Esophagus muscularis mucosa (tissue), 4 donors: ENCODE measurements at regions not wholly inside any gene's neighbourhood (a gene's known extent, or its start where the extent isn't known, plus 50 kb on each side); places are given as distances from the start of the nearest gene placed in this dataset.

ENCODE experiments used
- DNase-seq: peaks from one replicate; pipeline ENCODE4 v3.0.0-alpha.2; 2017; ENCODE audit errors: extremely low spot score
- H3K27ac ChIP-seq, 4 donors: fragments of 200-600 bp; sonication (generic); replicated peaks in 1 of 4; 1 replicate in 3 of 4; 2 replicates in 1 of 4; pipeline ENCODE4 v1.5.1; 2016 to 2019; ENCODE audit warnings: mild to moderate bottlenecking in 1 of 4
- H3K27me3 ChIP-seq, 4 donors: fragments of 200-600 bp; sonication (generic); one replicate each; pipeline versions ENCODE4 v1.5.1 to v1.6.0; 2016 to 2019
- H3K36me3 ChIP-seq, 4 donors: fragments of 200-600 bp; sonication (generic); one replicate each; pipeline ENCODE4 v1.5.1; 2016 to 2019
- H3K4me1 ChIP-seq, 4 donors: fragments of 200-600 bp; sonication (generic); one replicate each; pipeline ENCODE4 v1.5.1; 2016 to 2019
- H3K4me3 ChIP-seq, 4 donors: fragments of 200-600 bp; sonication (generic); 1 replicate in 2 of 4; 2 replicates in 2 of 4; pipeline ENCODE4 v1.5.1; 2016 to 2019; ENCODE audit warnings: mild to moderate bottlenecking in 4 of 4, moderate library complexity in 1 of 4
- H3K9me3 ChIP-seq, 4 donors: fragments of 200-600 bp; sonication (generic); 1 replicate in 3 of 4; 2 replicates in 1 of 4; pipeline ENCODE4 v1.5.1; 2016 to 2019
- CTCF ChIP-seq, 3 experiments: fragments of 200-600 bp in 2 of 3; fragments of 450-650 bp in 1 of 3; sonication (generic) in 2 of 3; IDR thresholded peaks; one replicate each; pipeline ENCODE4 v1.5.1; 2017 to 2019; ENCODE audit warnings: antibody characterized with exemption in 3 of 3, mild to moderate bottlenecking in 2 of 3, moderate library complexity in 1 of 3
- EP300 ChIP-seq: sonication (generic); formaldehyde crosslinking; IDR thresholded peaks from one replicate; pipeline ENCODE4 v1.6.1; 2017; ENCODE audit warnings: antibody characterized with exemption
- POLR2A ChIP-seq: fragments of 450-650 bp; IDR thresholded peaks from one replicate; pipeline ENCODE4 v1.6.1; 2017; ENCODE audit warnings: antibody characterized with exemption, moderate library complexity, mild to moderate bottlenecking, low read depth
- POLR2AphosphoS5 ChIP-seq, 2 donors: sonication (generic); formaldehyde crosslinking; IDR thresholded peaks; one replicate each; pipeline ENCODE4 v1.6.1; 2017; ENCODE audit warnings: antibody characterized with exemption in 2 of 2
- WGBS: methylation state at CpG from one replicate; pipeline ENCODE4 v1.1.5; 2018; 5-methylcytosine and 5-hydroxymethylcytosine counted together
- intact Hi-C: fragments of 100-400 bp; cut with DNase I; formaldehyde crosslinking; loops from one replicate; pipeline ENCODE4 v1.15.1; 2023

- H3K4me3 ChIP-seq, result no peak overlapping the region
- peaks cover 0 to 11% (median 4%) of the 10 kb centered on the region in 4 donors for H3K9me3 ChIP-seq
- no peak for DNase-seq
- H3K27ac ChIP-seq, result peak overlapping the region in 1 of 4 donors; percentile 28
- no peaks in the 10 kb centered on the region for H3K36me3 ChIP-seq
- H3K4me1 ChIP-seq, result peaks cover 0 to 18% (median 8%) of the 10 kb centered on the region in 4 donors
- no peak for TF ChIP-seq POLR2A
- TF ChIP-seq EP300, result no peak
- no peak for TF ChIP-seq CTCF (IDR thresholded peaks at IDR 0.05)
- TF ChIP-seq POLR2AphosphoS5 (IDR thresholded peaks at IDR 0.05), result no peak
- WGBS, result 60% methylated on average over 7 of the region's 7 CpGs
- no peaks in the 10 kb centered on the region for H3K27me3 ChIP-seq
- intact Hi-C loops, result no loop called here
Observed at GRCh38 chr5:173689171-173689736, 72.8 kb upstream of the BOD1 start.

GRCh38 chr5:173689737-173690360, 73.4 kb upstream of the BOD1 start:
- no peak for DNase-seq
- Histone ChIP-seq H3K4me3 (no peak overlapping the region), H3K27ac (peak overlapping the region in 1 of 4 donors; percentile 28), H3K4me1 (peaks cover 0 to 18% (median 8%) of the 10 kb centered on the region in 4 donors), H3K27me3 (no peaks in the 10 kb centered on the region), H3K36me3 (no peaks in the 10 kb centered on the region), H3K9me3 (peaks cover 0 to 11% (median 4%) of the 10 kb centered on the region in 4 donors)
- WGBS, result 48% methylated on average over 11 of the region's 12 CpGs
- TF ChIP-seq POLR2A (no peak), POLR2AphosphoS5 (IDR thresholded peaks at IDR 0.05) (no peak), CTCF (IDR thresholded peaks at IDR 0.05) (peak in 1 of 3 experiments; percentile 7)
- intact Hi-C loops, result no loop called here

- DNase-seq, result no peak
- intact Hi-C loops, result no loop called here
- Histone ChIP-seq H3K27me3 (no peaks in the 10 kb centered on the region), H3K27ac (no peak overlapping the region), H3K36me3 (no peaks in the 10 kb centered on the region), H3K9me3 (peaks cover 0 to 11% (median 4%) of the 10 kb centered on the region in 4 donors), H3K4me3 (no peak overlapping the region), H3K4me1 (peaks cover 0 to 18% (median 8%) of the 10 kb centered on the region in 4 donors)
- TF ChIP-seq POLR2AphosphoS5 (IDR thresholded peaks at IDR 0.05), result no peak
- no peak for TF ChIP-seq POLR2A
- no peak for TF ChIP-seq CTCF (IDR thresholded peaks at IDR 0.05)
- TF ChIP-seq EP300, result no peak
Observed at GRCh38 chr5:173691931-173692330, 75.5 kb upstream of the BOD1 start.

GRCh38 chr5:173693670-173694069, 77.2 kb upstream of the BOD1 start:
- Histone ChIP-seq H3K36me3 (no peaks in the 10 kb centered on the region), H3K4me1 (peaks cover 0 to 16% (median 8%) of the 10 kb centered on the region in 4 donors), H3K27me3 (no peaks in the 10 kb centered on the region), H3K9me3 (peaks cover 0 to 11% (median 4%) of the 10 kb centered on the region in 4 donors), H3K27ac (no peak overlapping the region), H3K4me3 (no peak overlapping the region)
- 79% methylated on average over 4 of the region's 5 CpGs for WGBS
- no peak for DNase-seq
- TF ChIP-seq EP300, result no peak
- no peak for TF ChIP-seq POLR2AphosphoS5 (IDR thresholded peaks at IDR 0.05)
- TF ChIP-seq CTCF (IDR thresholded peaks at IDR 0.05), result no peak
- TF ChIP-seq POLR2A, result no peak
- intact Hi-C loops, result no loop called here
